CD4-positive, alpha-beta T cell (primary cell): ENCODE measurements at regions not wholly inside any gene's neighbourhood (a gene's known extent, or its start where the extent isn't known, plus 50 kb on each side); places are given as distances from the start of the nearest gene placed in this dataset.

Source experiments
- ATAC-seq: fragments of 200-7000 bp; cut with Tn5 transposase; one replicate; pipeline ENCODE4 v1.10.0; 2022; ENCODE audit warnings: mild to moderate bottlenecking; ENCODE audit not compliant: poor library complexity
- CTCF ChIA-PET: fragments of 350-600 bp; sonication (Branson Sonifier 250); formaldehyde crosslinking; loops from one replicate; lab custom pipeline; 2021; ENCODE audit warnings: antibody characterized with exemption, inconsistent platforms; lab: Charles Lee
- POLR2A ChIA-PET: fragments of 350-600 bp; sonication (Branson Sonifier 250); formaldehyde crosslinking; loops from one replicate; lab custom pipeline; 2021; ENCODE audit warnings: antibody characterized with exemption, inconsistent platforms; lab: Charles Lee
- DNase-seq, 14 experiments: peaks; one replicate each; pipeline ENCODE4 v3.0.0-alpha.2; 2013 to 2020; ENCODE audit warnings: mixed read lengths in 2 of 14
- H3K27ac ChIP-seq, 2 donors: one replicate each; pipeline versions ENCODE4 v1.5.1 to v1.7.0; 2013; ENCODE audit warnings: low read length in 2 of 2, low read depth in 1 of 2, mild to moderate bottlenecking in 1 of 2
- H3K27me3 ChIP-seq, 2 experiments: 1 replicate in 1 of 2; 2 replicates in 1 of 2; pipeline versions ENCODE4 v1.6.1 to v1.7.0; 2013; ENCODE audit warnings: low read length in 2 of 2, control low read depth in 1 of 2, mild to moderate bottlenecking in 1 of 2, moderate library complexity in 1 of 2; ENCODE audit not compliant: insufficient read depth in 2 of 2, control insufficient read depth in 1 of 2
- H3K36me3 ChIP-seq: one replicate; pipeline ENCODE4 v1.6.1; 2013; ENCODE audit warnings: low read length, control low read depth; ENCODE audit not compliant: insufficient read depth
- H3K4me1 ChIP-seq: one replicate; pipeline ENCODE4 v1.6.1; 2013; ENCODE audit warnings: low read length, control low read depth; ENCODE audit not compliant: insufficient read depth
- H3K4me3 ChIP-seq: one replicate; pipeline ENCODE4 v1.5.1; 2013; ENCODE audit warnings: mild to moderate bottlenecking, low read length, moderate library complexity
- H3K9me3 ChIP-seq, 2 experiments: 1 replicate in 1 of 2; 2 replicates in 1 of 2; pipeline versions ENCODE4 v1.6.1 to v1.7.0; 2013; ENCODE audit warnings: low read length in 2 of 2, mild to moderate bottlenecking in 2 of 2, control low read depth in 1 of 2, moderate library complexity in 1 of 2; ENCODE audit not compliant: control insufficient read depth in 1 of 2, insufficient read depth in 1 of 2
- H3K27ac Mint-ChIP-seq: one replicate; pipeline ENCODE4 v1.8.0; 2020; ENCODE audit warnings: mixed read lengths
- H3K27me3 Mint-ChIP-seq: one replicate; pipeline ENCODE4 v1.8.0; 2021; ENCODE audit warnings: mixed read lengths
- H3K36me3 Mint-ChIP-seq: one replicate; pipeline ENCODE4 v1.8.0; 2021; ENCODE audit warnings: low read depth, mixed read lengths
- H3K4me1 Mint-ChIP-seq: one replicate; pipeline ENCODE4 v1.8.0; 2021; ENCODE audit warnings: low read depth, mixed read lengths
- H3K4me3 Mint-ChIP-seq: one replicate; pipeline ENCODE4 v1.8.0; 2020; ENCODE audit warnings: mild to moderate bottlenecking, mixed read lengths
- H3K9me3 Mint-ChIP-seq: one replicate; pipeline ENCODE4 v1.8.0; 2020; ENCODE audit warnings: mixed read lengths
- CTCF ChIP-seq: fragments of 200-600 bp; IDR thresholded peaks from one replicate; pipeline ENCODE4 v1.8.0; 2022; ENCODE audit warnings: antibody characterized with exemption, mild to moderate bottlenecking
- intact Hi-C, 2 experiments: fragments of 100-400 bp; cut with DNase I in 1 of 2; cut with micrococcal nuclease in 1 of 2; formaldehyde crosslinking; loops; one replicate each; pipeline versions ENCODE4 v1.15.1 to v1.9.0; 2023 to 2025; cut with DNase I, micrococcal nuclease

- Histone ChIP-seq H3K36me3 (no peaks in the 10 kb centered on the region), H3K27ac (no peak overlapping the region), H3K27me3 (peaks cover 0 to 4% of the 10 kb centered on the region in 2 experiments), H3K4me1 (no peaks in the 10 kb centered on the region), H3K4me3 (no peak overlapping the region), H3K9me3 (no peaks in the 10 kb centered on the region)
- peaks cover 3% of the 10 kb centered on the region for H3K9me3 Mint-ChIP-seq
- H3K4me1 Mint-ChIP-seq, result no peaks in the 10 kb centered on the region
- ATAC-seq (no peak), DNase-seq (no peak)
- no peak for TF ChIP-seq CTCF
- no peak overlapping the region for H3K27ac Mint-ChIP-seq
- no peaks in the 10 kb centered on the region for H3K36me3 Mint-ChIP-seq
- ChIA-PET CTCF (no interaction called here), POLR2A (no interaction called here)
- intact Hi-C loops, result no loop called here
- H3K27me3 Mint-ChIP-seq, result no peaks in the 10 kb centered on the region
- no peak overlapping the region for H3K4me3 Mint-ChIP-seq
Measured at GRCh38 chr17:13351046-13351445, 250.7 kb downstream of the HS3ST3A1 start.

GRCh38 chr17:13350466-13350865, 251.3 kb downstream of the HS3ST3A1 start:
- ChIA-PET CTCF (no interaction called here), POLR2A (no interaction called here)
- no peak overlapping the region for H3K4me3 Mint-ChIP-seq
- intact Hi-C loops, result no loop called here
- ATAC-seq (no peak), DNase-seq (no peak)
- peaks cover 0 to 4% of the 10 kb centered on the region in 2 experiments for H3K27me3 ChIP-seq
- no peaks in the 10 kb centered on the region for H3K27me3 Mint-ChIP-seq
- no peaks in the 10 kb centered on the region for H3K36me3 ChIP-seq
- H3K4me1 Mint-ChIP-seq, result no peaks in the 10 kb centered on the region
- no peaks in the 10 kb centered on the region for H3K36me3 Mint-ChIP-seq
- TF ChIP-seq CTCF, result no peak
- H3K4me3 ChIP-seq, result no peak overlapping the region
- no peaks in the 10 kb centered on the region for H3K4me1 ChIP-seq
- no peak overlapping the region for H3K27ac ChIP-seq
- H3K9me3 Mint-ChIP-seq, result peaks cover 3% of the 10 kb centered on the region
- H3K9me3 ChIP-seq, result no peaks in the 10 kb centered on the region
- H3K27ac Mint-ChIP-seq, result no peak overlapping the region

GRCh38 chr17:13346996-13347762, 254.6 kb downstream of the HS3ST3A1 start:
- ATAC-seq, result no peak
- POLR2A ChIA-PET, result no interaction called here
- intact Hi-C loops, result no loop called here

More at GRCh38 chr17:13346996-13347762, 254.6 kb downstream of the HS3ST3A1 start:
- CTCF ChIA-PET, result no interaction called here
- H3K27ac Mint-ChIP-seq, result no peak overlapping the region
- DNase-seq, result peak in 1 of 14 experiments; percentile 13
- TF ChIP-seq CTCF, result no peak
- H3K4me3 Mint-ChIP-seq, result no peak overlapping the region
- no peaks in the 10 kb centered on the region for H3K36me3 Mint-ChIP-seq
- no peaks in the 10 kb centered on the region for H3K4me1 Mint-ChIP-seq
- no peak overlapping the region for H3K4me3 ChIP-seq
- no peaks in the 10 kb centered on the region for H3K9me3 ChIP-seq
- H3K9me3 Mint-ChIP-seq, result peaks cover 3% of the 10 kb centered on the region
- no peaks in the 10 kb centered on the region for H3K27me3 Mint-ChIP-seq
- no peaks in the 10 kb centered on the region for H3K4me1 ChIP-seq
- H3K27ac ChIP-seq, result no peak overlapping the region
- no peaks in the 10 kb centered on the region for H3K36me3 ChIP-seq
- H3K27me3 ChIP-seq, result no peaks in the 10 kb centered on the region
